Adipocyte (in vitro differentiated cells): ENCODE measurements at regions not wholly inside any gene's neighbourhood (a gene's known extent, or its start where the extent isn't known, plus 50 kb on each side); places are given as distances from the start of the nearest gene placed in this dataset.
"Not testable (repeated sequence)": the region's sequence is repeated elsewhere in the genome, so short reads cannot be mapped to it uniquely, and the experiment has no call there.

ENCODE experiments used
- DNase-seq: peaks from one replicate; pipeline ENCODE4 v3.0.0-alpha.2; 2015; ENCODE audit warnings: low read depth
- H3K27me3 ChIP-seq: replicated peaks from 2 replicates; pipeline ENCODE4 v1.7.0; 2013; ENCODE audit warnings: mild to moderate bottlenecking, low read length, moderate library complexity; ENCODE audit not compliant: control insufficient read depth, insufficient read depth
- H3K36me3 ChIP-seq: 2 replicates; pipeline ENCODE4 v1.7.0; 2013; ENCODE audit warnings: low read length, mild to moderate bottlenecking, moderate library complexity; ENCODE audit not compliant: control insufficient read depth, insufficient read depth, severe bottlenecking
- H3K4me1 ChIP-seq: 2 replicates; pipeline ENCODE4 v1.7.0; 2013; ENCODE audit warnings: mild to moderate bottlenecking, low read length, moderate library complexity; ENCODE audit not compliant: control insufficient read depth, insufficient read depth
- H3K4me3 ChIP-seq: 2 replicates; pipeline ENCODE4 v1.7.0; 2013; ENCODE audit warnings: mild to moderate bottlenecking, low read length, moderate library complexity
- H3K9ac ChIP-seq: 2 replicates; pipeline ENCODE4 v1.7.0; 2013; ENCODE audit warnings: mild to moderate bottlenecking, low read length, moderate library complexity
- H3K9me3 ChIP-seq: 2 replicates; pipeline ENCODE4 v1.7.0; 2013; ENCODE audit warnings: mild to moderate bottlenecking, low read length, moderate library complexity; ENCODE audit not compliant: control insufficient read depth

DNA sequence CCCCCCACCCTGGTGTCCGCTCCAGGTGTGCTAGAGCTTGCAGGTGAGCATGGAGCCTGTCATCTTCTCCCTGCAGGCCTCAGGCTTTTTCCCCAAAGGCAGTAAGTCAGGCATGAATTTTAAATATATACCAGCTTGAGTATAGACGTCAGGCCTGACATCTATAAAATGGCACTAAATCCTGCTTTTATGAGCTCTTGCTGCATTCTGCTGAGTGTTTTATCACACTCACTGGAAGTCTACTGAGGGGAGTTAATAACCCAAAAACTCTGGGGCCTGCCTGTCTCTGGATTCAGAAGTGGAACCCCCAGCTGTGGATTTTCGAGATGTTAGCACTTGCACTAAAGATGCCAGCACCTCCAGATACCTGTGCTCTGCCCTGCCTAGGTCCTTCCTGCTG, 133.4 kb upstream of the TOP1 start:
- Histone ChIP-seq H3K27me3 (peaks cover 36% of the 10 kb centered on the region), H3K9ac (no peak overlapping the region), H3K4me1 (peaks cover 17% of the 10 kb centered on the region), H3K36me3 (no peaks in the 10 kb centered on the region), H3K9me3 (no peaks in the 10 kb centered on the region), H3K4me3 (no peak overlapping the region)
- no peak for DNase-seq

DNA sequence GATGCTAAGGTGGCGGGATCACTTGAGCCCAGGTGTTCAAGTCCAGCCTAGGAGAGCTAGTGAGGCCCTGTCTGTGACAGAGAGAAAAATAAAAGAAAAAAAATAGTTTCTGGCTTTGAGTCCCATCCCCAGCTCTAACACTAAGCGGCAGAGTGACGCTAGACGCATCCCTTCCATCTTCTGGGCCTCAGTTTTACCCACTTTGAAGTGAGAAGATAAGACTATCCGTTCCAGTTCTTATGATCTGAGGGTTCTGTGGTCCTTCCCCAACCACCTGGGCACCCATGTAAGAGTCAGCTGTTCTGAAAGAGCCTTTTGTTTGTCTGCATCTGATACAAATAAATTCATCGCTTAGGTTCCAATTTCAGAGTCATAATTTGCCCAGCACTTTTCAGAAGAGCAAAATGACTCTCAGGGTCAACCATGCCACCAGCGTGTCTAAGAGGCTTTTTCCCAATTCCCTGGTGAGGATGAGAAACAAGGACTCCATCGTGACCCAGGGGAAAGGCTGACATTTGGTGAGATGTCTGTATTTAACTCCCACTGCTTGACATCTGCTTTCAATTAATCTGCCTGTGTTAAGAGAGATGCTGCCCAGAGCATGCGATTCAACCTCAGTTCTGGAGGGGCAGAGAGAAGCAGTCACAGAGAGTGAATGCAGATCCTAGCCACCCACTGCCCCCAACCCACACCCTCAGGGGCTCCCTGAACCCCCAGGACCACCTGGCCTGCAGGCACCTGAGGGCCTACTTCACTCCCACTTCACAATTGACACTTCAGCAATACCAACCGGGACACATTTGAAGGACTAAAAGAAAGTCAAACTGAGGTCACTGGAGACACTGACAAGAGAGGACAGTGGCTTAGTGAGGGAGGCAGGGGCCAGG, 131.6 kb upstream of the TOP1 start:
- Histone ChIP-seq H3K9me3 (no peaks in the 10 kb centered on the region), H3K9ac (no peak overlapping the region), H3K27me3 (peaks cover 29% of the 10 kb centered on the region), H3K4me3 (no peak overlapping the region), H3K36me3 (no peaks in the 10 kb centered on the region), H3K4me1 (peaks cover 17% of the 10 kb centered on the region)
- peak; percentile 85 for DNase-seq

DNA sequence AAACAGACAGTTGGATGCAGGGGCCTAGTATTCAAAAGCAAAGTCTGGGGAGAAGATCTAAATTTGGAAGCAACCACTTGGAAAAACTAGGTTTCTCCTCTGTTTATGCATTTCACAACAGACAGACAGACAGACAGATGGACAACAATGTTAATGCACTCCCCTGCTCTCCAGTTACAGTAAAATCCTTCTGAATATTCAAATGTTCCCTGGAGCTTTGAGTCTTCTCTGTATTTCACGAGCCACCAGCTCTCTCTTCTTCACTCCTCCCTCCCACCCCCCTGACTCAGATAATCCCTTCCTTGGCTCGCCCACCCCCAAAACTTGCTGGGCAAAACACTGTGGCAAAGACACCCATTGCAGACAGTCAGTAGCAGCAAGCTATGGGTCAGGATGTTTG, 129.3 kb upstream of the TOP1 start:
- H3K4me3 ChIP-seq, result no peak overlapping the region
- H3K27me3 ChIP-seq, result peaks cover 34% of the 10 kb centered on the region

DNA sequence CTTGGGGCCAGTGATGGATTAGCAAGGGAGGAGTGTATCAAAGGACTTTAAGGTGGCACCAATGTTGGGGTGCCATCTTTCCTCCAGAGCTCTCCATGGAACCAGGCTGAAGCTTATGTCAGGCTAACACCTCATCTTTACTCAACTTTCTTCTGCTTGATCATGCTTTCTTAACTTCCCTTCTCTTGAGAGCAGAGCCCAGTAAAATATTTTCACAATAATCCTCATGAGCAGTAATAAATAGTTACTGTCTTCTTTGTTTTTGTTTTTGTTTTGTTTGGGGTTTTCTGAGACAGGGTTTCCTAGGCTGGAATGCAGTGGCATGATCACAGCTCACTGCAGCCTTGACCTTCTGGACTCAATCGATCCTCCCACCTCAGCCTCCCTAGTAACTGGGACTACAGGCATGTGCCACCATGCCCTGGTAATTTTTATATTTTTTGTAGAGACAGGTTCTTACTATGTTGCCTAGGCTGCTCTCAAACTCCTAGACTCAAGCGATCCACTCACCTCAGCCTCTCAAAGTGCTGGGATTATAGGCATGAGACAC, 127.9 kb upstream of the TOP1 start:
- Histone ChIP-seq H3K36me3 (no peaks in the 10 kb centered on the region), H3K4me3 (no peak overlapping the region), H3K9ac (no peak overlapping the region), H3K27me3 (peaks cover 35% of the 10 kb centered on the region), H3K9me3 (peaks cover 4% of the 10 kb centered on the region), H3K4me1 (peaks cover 4% of the 10 kb centered on the region)
- DNase-seq, result no peak

More for the DNA sequence above, 129.3 kb upstream of the TOP1 start:
- no peak overlapping the region for H3K9ac ChIP-seq
- H3K9me3 ChIP-seq, result no peaks in the 10 kb centered on the region
- DNase-seq, result no peak
- H3K4me1 ChIP-seq, result peaks cover 3% of the 10 kb centered on the region
- no peaks in the 10 kb centered on the region for H3K36me3 ChIP-seq

DNA sequence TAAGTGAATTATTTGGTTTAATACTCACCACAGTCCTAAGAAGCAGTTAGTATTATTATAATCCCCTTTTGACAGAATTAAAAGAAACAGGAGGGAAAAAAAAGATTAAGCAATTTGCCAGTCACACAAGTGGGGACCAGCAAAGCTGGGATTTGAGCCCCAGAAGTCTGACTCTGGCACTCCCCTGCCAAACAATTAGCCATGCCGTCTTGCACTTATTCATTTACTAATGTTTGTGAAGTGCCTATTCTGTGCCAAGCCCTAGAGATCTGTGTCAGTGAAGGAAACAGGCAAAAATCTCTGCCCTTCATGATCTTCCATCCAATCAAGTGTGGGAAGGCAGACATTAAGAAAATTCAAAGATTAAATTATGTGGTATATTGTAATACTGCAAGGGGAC, 126.0 kb upstream of the TOP1 start:
- Histone ChIP-seq H3K36me3 (no peaks in the 10 kb centered on the region), H3K27me3 (peaks cover 38% of the 10 kb centered on the region), H3K9ac (no peak overlapping the region), H3K4me3 (no peak overlapping the region), H3K4me1 (peaks cover 4% of the 10 kb centered on the region), H3K9me3 (peaks cover 10% of the 10 kb centered on the region)
- no peak for DNase-seq

DNA sequence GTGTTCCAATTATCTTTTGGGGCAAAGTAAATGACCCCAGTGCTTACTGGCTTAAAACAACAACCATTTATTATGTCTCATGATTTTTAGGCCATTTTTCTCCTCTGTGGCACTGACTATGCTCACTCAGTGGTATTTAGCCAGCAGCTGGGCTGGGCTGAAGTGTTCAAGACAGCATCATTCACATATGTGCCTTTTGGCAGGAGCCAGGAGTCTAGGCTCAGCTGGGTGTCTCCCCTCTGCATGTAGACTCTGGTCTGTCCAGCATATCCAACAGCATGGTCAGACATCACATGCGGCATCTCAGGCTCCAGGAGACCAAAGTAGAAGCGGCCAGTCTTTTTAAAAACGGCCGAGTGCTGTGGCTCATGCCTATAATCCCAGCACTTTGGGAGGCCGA, 120.3 kb upstream of the TOP1 start:
- Histone ChIP-seq H3K4me1 (peaks cover 4% of the 10 kb centered on the region), H3K9me3 (peaks cover 10% of the 10 kb centered on the region), H3K27me3 (peaks cover 19% of the 10 kb centered on the region), H3K4me3 (no peak overlapping the region), H3K36me3 (no peaks in the 10 kb centered on the region), H3K9ac (no peak overlapping the region)
- DNase-seq, result no peak

DNA sequence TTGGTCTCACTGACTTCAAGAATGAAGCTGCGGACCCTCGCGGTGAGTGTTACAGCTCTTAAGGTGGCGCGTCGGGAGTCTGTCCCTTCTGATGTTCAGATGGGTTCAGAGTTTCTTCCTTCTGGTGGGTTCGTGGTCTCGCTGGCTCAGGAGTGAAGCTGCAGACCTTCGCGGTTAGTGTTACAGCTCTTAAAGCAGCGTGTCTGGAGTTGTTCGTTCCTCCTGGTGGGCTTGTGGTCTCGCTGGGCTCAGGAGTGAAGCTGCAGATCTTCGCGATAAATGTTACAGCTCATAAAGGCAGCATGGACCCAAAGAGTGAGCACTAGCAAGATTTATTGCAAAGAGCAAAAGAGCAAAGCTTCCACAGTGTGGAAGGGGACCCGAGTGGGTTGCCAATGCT, 119.1 kb upstream of the TOP1 start:
- H3K4me1 ChIP-seq, H3K9ac ChIP-seq, H3K36me3 ChIP-seq, DNase-seq, H3K9me3 ChIP-seq, H3K4me3 ChIP-seq: not testable (repeated sequence)
- H3K27me3 ChIP-seq, result peaks cover 19% of the 10 kb centered on the region

DNA sequence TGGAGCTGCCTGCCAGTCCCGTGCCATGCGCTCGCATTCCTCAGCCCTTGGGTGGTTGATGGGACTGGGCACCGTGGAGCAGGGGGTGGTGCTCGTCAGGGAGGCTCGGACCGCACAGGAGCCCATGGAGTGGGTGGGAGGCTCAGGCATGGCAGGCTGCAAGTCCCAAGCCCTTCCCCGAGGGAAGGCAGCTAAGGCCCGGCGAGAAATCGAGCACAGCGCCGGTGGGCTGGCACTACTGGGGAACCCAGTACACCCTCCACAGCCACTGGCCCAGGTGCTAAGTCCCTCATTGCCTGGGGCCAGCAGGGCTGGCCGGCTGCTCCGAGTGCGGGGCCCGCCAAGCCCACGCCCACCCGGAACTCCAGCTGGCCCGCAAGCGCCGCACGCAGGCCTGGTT, 118.2 kb upstream of the TOP1 start:
- not testable (repeated sequence) for H3K9ac ChIP-seq, H3K9me3 ChIP-seq, DNase-seq, H3K4me3 ChIP-seq, H3K36me3 ChIP-seq, H3K4me1 ChIP-seq
- H3K27me3 ChIP-seq, result peaks cover 15% of the 10 kb centered on the region

DNA sequence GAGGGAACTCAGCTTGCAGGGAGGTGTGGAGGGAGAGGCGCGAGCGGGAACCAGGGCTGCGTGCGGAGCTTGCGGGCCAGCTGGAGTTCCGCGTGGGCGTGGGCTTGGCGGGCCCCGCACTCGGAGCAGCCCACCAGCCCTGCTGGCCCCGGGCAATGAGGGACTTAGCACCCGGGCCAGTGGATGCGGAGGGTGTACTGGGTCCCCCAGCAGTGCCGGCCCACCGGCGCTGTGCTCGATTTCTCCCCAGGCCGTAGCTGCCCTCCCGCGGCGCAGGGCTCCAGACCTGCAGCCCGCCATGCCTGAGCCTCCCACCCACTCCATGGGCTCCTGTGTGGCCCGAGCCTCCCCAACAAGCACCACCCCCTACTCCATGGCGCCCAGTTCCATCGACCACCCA, 117.5 kb upstream of the TOP1 start:
- not testable (repeated sequence) for H3K36me3 ChIP-seq, DNase-seq, H3K9ac ChIP-seq, H3K4me1 ChIP-seq, H3K9me3 ChIP-seq, H3K4me3 ChIP-seq
- H3K27me3 ChIP-seq, result peaks cover 15% of the 10 kb centered on the region

DNA sequence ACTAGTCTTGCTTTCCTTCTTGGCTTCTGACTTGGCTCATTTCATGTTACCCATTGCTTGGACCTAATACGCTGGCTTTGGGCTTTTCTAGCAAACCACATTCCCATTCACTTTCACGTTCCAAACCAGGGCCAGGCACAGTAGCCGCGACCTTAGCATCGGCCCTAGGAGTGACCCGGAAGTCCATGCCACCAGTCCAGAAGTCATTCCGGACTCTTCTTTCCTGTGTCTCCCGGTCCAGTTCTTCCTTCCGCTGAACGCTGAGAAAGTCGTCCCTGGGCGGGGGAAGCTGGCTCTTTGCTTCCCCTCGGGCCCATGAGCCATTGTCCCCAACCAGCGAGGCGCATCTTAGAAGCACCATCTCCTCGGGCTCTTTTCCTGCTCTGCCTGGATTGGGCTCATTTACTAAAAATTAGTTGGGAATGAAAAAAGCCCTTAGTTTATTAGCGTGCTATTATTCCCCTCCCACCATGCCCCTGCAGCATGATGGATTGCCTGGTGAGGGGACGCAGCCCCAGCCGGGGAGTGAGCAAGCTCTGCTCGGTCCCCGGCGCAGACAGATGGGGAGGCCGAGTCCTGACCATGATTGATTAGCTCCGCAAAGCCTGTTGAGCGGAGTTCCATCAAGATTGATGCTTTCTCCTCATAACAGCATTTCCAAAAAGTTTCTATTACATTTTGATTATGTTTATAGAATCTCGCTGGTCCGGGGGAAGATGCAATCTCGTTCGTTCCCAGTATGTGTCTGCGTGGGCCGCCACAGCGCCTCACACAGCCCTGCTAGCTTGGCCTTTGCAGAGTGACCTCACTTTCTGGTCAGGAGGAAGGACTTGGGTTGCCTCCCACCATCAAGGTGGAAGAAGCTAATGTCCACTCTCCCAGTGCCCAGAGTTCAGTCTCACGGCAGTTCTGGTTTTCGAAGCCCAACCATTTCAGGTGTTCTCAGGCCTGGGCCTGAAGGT, 115.1 kb upstream of the TOP1 start:
- no peak for DNase-seq

DNA sequence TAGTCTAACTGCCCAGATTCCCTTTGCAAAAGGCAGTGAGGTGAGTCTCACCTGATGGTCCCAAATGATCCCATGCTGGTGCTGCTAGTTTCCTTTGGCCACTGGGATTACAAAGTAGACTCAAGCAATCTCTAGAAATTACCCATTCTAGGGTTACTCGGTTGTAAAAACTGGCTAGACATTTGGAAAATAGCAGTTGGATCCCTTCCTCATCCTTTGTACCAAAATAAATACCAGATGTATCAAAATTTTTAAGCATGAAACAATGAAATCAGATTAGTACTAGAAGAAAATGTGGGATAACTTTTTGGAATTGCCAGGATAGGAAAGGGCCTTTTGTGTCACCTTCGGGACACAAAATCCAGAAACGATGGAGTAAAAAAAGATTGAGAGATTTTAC, 112.9 kb upstream of the TOP1 start:
- Histone ChIP-seq H3K27me3 (no peaks in the 10 kb centered on the region), H3K4me3 (no peak overlapping the region), H3K36me3 (no peaks in the 10 kb centered on the region), H3K9me3 (no peaks in the 10 kb centered on the region), H3K4me1 (no peaks in the 10 kb centered on the region), H3K9ac (no peak overlapping the region)
- DNase-seq, result no peak

More for the DNA sequence above, 115.1 kb upstream of the TOP1 start:
- H3K9ac ChIP-seq, result no peak overlapping the region
- no peaks in the 10 kb centered on the region for H3K36me3 ChIP-seq
- no peaks in the 10 kb centered on the region for H3K9me3 ChIP-seq
- no peaks in the 10 kb centered on the region for H3K27me3 ChIP-seq
- H3K4me1 ChIP-seq, result no peaks in the 10 kb centered on the region
- no peak overlapping the region for H3K4me3 ChIP-seq
